Amniotic stem cell (primary cell): ENCODE measurements at regions not wholly inside any gene's neighbourhood (a gene's known extent, or its start where the extent isn't known, plus 50 kb on each side); places are given as distances from the start of the nearest gene placed in this dataset.
"Not testable (repeated sequence)": the region's sequence is repeated elsewhere in the genome, so short reads cannot be mapped to it uniquely, and the experiment has no call there.

Source experiments
- DNase-seq: peaks from one replicate; lab custom pipeline; 2025; lab: John Stamatoyannopoulos, UW

DNA sequence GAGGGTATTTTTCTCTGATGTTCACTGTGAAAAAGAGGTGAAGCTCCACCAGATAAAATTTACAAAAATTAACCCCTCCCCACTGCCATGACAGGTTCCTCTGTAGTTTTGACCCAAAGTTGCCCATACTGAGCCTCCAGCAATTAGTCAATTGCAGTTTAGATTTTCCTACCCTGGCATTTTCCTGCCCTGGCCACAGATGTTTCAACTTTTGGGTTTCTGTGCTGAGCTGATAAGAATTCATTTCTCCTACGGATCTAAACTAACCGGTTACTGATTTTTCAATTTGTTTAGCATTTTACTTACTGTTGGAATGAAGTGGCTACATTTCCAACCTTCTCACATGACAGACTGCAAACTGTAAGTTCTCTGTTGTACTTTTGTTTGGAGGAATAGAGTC, 1346.1 kb upstream of the EPHA6 start:
- DNase-seq, result no peak

DNA sequence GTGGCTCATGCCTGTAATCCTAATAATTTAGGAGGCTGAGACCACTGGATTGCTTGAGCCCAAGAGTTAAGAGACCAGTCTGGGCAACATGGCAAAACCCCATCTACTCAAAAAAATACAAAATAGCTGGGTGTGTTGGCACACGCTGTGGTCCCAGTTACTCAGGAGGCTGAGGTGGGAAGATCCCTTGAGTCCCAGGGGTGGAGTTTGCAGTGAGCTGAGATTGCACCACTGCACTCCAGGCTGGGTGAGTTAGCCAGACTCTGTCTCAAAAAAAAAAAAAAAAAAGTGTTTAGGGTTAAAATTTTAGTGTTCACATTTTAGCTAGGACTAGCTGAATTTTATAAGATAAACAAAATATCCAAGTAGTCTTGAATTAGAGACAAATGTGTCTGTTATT, 1340.1 kb upstream of the EPHA6 start:
- DNase-seq, result no peak

DNA sequence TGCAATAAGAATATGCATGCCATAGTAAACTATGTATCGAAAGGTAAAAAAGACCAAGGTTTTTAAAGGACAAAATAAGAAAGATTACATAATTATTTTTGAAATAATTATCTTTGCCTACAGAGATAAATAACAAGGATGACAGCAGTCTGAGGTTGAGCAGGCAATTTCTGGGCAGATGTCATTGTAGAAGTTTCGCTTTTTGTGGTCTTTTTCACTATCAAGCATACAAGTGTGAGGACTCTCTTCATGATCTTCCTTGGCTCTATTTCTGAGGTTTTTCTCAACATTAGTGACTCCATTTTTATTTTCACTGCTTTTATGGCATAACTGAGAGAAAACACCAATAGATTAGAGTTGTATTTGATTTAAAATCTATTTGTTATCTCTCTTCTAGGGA, 1337.9 kb upstream of the EPHA6 start:
- no peak for DNase-seq

DNA sequence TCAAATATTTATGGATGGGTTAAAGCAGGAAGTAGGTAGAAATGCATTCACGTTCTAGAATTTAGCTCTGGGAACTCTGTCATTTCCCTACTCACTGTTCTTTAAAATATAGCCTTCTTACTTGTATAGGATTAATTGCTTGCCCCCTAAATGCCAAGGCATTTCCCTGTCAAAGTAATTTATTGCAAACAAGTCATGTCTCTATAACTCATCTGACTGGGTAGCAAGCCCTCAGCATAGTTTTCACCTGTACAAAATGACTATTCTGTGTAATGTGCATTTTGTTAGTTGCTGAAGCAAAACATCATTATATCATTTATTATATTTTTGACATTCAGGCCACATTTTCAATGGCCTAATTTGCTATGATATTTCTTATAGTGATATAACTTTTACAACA, 1308.2 kb upstream of the EPHA6 start:
- no peak for DNase-seq

DNA sequence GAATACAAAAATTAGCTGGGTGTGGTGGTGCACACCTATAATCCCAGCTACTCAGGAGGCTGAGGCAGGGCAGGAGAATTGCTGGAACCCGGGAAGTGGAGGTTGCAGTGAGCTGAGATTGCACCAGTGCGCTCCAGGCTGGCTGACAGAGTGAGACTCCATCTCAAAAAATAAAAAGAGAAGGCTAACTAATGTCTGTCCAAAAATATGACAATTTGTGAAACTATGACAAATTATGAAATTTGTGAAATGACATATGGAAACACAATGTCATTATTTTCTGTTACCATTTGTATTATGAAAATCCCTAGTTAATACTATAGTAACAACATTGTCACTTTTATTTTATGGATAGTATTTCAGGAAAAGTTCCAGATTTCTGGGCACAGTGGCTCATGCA, 1306.3 kb upstream of the EPHA6 start:
- DNase-seq, result no peak

DNA sequence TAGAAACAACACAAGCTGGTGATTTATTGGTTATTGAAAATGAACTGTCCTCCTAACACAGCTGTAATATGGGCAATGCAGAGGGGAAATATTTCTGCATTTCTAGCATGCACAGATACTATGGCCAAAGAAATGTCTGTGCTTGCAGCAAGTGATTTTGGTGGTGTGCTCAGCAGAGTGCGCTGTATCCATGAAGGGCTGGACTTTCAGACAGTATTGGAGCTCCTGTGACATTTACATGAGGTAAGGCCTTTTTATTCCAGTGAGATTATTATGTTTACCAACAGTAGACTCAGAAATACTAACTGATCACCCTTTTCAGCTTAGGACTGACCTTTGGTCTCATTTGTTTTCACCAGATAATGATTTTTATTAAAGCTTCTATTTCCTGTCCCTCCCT, 1302.6 kb upstream of the EPHA6 start:
- DNase-seq, result no peak

DNA sequence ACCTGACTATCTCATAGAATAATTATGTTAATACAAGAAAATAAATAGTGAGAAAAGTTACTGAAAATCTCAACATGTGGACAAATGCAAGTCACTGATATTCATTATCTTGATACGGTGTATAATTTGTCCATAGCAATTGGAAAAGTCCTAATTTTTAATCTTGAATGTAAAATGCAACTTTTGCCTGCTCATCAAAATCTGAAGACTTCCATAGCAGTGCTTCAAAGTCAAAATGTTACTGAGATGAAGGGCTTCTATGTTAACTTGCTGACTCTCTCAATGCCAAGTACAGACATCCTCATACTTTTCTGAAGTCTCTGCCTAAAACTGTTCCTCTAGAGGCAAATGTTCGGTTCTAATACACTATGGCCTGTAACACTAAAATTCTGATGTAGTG, 1300.1 kb upstream of the EPHA6 start:
- no peak for DNase-seq

DNA sequence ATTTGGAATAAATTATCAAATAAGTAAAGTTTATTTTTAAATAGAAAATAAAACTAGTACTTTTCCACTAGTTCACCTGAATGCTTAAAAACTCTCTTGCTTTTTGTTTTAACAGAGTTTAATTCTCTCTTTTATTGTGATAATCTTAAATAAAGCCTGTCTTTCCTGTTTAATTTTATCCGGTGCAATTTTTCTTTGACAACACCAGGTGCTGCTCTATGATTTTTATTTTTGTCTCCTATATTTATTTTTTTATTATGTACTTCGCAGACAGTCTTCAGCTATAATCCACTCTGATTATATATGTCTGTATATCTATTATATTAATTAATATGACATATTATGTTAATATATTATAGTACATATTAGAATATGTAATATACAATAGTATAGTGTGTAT, 1293.0 kb upstream of the EPHA6 start:
- no peak for DNase-seq

DNA sequence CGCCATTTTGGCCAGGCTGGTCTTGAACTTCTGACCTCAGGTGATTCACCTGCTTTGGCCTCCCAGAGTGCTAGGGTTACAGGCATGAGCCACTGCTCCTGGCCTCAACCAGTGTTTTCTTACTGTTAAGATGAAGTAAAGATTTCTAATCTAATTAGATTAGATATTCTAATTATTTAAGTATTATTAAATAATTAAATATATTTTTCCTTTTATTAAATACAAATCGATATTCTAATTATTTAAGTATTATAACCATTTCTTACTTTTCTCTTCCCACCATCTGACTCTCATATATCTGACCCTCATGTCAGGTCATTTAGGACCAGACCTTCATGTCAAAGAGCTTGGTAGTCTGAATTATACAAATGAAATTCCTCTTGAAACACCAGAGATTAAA, 1291.9 kb upstream of the EPHA6 start:
- no peak for DNase-seq

DNA sequence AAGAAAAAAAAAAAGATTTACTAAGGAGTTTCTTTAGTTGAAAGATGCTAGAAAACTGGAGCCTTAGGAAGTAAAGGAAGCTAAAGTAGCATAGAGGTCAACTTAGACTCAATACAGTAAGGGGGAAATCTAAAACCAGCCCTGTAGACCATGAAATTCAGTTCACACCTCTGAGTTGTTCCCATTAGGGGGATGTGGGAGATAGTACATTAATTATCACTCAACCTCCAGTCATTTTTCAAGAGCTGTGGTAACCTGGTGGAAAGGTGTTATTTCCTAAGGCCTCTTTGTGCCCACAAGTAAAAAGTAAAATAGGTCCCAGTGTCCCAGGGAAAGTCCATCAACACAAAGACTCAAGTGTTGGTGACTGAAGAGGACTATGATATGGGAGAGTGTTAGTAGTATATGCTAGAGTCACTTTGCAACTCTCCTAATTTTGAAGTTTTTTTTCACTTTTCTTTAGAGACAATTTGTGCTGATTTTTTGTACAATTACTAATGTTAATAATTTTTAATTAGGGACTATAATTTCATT, 1274.4 kb upstream of the EPHA6 start:
- DNase-seq, result no peak

DNA sequence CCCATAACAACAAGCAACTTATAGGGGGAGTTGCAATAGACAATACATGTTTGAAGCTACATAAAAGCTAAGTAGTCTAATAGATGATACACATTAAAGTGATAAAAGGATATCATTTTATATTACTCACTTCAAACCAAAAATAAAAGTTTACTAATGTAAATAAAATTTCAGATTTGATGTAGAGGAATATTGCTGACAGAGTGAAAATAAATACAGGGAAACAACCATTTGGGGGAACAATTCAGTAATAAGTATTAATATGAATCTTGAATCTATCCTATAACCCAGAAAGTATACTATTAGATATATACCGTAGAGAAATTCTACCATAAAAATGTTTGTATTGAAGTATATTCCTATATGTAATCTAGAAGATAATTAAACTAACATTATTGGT, 1248.9 kb upstream of the EPHA6 start:
- no peak for DNase-seq

DNA sequence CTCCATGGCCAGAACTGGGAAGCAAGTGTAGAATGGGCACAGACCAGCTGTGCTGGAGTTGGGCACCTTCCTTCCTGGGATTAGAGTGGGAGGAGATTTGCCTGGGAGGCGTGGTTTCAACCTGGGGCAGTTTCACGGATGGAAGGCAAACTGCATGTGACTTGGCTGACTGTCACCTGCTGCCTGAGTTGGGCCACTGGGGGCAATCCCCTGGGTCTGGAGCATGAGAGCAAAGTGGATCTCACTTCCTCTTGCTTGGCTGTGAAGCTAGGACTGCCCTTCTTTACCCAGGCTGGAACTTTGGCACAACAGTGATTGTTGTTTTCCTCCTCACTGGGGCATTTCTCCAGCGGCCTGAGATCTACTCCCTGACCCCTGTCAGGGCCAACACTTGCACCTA, 1247.0 kb upstream of the EPHA6 start:
- DNase-seq, result no peak

DNA sequence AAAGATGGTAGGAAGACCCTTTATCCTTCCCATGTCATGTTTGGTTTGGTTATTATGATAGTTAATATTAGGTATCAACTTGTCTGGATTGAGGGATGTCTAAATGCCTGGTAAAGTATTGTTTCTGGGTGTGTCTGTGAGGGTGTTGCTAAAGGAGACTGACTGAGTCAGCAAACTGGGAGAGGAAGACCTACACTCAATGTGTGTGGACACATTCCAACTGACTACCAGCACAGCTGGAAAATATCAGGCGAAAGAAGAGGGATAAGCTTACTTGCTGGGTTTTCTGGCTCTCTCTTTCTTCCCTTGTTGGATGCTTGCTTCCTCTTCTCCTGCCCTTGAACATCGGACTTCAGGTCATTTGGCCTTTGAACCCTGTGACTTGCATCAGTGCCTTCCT, 1227.6 kb upstream of the EPHA6 start:
- no peak for DNase-seq

DNA sequence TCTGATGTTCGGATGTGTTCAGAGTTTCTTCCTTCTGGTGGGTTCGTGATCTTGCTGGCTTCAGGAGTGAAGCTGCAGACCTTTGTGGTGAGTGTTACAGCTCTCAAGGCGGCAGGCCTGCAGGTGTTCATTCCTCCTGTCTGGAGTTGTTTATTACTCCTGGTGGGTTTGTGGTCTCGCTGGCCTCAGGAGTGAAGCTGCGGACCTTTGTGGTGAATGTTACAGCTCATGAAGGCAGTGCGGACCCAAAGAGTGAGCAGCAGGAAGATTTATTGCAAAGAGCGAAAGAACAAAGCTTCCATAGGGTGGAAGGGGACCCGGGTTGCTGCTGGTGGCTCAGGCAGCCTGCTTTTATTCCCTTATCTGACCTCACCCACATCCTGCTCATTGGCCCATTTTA, 1226.8 kb upstream of the EPHA6 start:
- DNase-seq, result not testable (repeated sequence)

DNA sequence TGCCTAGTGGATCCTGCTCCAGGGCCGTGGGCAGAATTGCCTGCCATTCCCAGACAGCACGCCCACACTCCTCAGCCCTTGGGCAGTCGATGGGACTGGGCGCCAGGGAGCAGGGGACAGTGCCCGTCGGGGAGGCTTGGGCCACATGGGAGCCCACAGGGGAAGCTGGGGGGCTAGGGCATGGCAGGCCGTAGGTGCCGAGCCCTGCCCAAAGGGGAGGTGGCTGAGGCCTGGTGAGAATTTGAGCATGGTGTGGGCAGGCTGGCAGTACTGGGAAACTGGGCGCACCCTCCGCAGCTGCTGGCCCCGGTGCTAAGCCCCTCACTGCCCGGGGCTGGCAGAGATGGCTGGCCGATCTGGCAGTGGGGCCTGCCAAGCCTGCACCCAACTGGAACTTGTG, 1225.9 kb upstream of the EPHA6 start:
- DNase-seq, result no peak

DNA sequence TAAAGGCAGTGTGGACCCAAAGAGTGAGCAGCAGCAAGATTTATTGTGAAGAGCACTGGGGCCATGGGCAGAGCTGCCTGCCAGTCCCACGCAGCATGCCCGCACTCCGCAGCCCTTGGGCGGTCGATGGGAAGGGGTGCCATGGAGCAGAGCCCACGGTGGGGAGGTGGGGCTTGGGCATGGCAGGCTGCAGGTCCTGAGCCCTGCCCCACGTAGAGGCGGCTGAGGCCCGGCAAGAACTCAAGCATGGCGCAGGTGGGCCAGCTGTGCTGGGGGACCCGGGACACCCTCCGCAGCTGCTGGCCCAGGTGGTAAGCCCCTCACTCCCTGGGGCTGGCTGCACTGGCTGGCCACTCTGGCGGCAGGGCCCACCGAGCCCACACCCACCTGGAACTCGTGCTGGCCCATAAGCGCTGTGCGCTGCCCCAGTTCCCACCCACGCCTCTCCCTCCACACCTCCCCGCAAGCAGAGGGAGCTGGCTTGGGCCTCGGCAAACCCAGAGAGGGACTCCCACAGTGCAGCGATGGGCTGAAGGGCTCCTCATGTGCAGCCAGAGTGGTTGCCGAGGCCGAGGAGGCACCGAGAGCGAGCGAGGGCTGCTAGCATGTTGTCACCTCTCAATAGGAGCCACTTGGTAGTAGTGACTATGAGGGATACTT, 1218.8 kb upstream of the EPHA6 start:
- no peak for DNase-seq

DNA sequence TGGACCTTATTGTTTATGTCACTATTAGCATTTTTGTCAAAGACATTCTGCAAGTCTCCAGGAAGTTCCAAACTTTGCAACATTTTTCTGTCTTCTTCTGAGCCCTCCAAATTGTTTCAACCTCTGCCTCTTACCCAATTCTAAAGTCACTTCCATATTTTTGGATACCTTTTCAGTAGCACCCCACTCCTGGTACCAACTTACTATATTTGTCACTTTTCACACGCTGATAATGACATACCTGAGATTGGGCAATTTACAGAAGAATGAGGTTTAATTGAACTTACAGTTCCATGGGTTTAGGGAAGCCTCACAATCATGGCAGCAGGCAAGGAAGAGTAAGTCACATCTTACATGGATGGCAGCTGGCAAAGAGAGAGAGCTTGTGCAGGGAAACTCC, 1206.5 kb upstream of the EPHA6 start:
- DNase-seq, result no peak

DNA sequence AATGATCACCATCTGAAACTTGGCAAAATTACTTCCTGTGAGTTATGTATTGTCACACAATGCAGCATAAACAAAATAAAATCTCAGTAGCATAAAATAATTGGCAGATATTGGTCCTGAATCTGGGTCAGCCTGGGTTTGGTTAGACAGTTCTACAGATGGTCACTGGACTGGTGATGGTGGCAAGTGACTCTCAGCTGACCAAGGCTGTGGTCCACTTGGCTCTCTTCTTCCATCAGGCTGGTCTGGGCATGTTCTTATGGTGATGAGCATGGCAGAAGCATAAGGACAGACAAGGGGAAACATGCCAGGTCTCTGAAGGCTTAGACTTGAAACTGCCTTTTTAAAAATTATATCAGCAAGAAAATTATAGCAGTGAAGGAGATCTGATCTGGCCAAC, 1205.0 kb upstream of the EPHA6 start:
- DNase-seq, result no peak

DNA sequence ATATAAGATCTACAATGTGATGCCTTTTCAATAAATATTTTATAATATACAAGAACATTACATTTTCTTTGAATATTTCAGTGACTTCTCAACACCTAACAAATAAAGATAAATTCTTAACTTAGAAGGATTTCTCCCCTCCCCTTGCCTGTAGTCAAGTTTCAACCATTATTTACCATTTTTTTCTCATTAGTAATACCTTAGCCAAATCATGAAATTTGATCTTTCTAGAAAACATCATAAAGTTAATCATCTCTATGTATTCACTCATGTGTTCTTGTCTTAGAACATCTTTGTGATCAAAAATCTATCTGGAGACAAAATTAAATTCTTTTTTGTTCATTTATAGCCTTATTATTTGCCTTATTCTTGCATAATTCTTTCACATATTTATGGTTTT, 1201.8 kb upstream of the EPHA6 start:
- no peak for DNase-seq

DNA sequence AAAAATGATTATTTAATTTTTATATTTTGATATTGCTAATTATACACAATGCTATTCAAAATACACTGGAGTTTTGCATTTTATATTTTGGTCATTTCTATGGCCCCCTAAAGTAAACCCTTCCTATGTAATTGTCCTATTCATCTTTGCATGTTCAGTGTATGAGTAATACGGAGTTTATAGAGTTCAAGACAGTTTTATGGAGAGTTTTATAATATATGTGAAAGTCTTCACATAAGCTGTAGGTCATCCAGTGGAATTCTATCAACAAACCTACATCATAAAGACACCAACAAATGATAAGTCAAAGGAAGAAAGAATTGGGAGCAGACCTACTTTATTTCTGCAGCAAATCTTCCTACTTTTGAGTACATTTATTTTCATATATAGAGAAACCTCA, 1200.4 kb upstream of the EPHA6 start:
- DNase-seq, result no peak

DNA sequence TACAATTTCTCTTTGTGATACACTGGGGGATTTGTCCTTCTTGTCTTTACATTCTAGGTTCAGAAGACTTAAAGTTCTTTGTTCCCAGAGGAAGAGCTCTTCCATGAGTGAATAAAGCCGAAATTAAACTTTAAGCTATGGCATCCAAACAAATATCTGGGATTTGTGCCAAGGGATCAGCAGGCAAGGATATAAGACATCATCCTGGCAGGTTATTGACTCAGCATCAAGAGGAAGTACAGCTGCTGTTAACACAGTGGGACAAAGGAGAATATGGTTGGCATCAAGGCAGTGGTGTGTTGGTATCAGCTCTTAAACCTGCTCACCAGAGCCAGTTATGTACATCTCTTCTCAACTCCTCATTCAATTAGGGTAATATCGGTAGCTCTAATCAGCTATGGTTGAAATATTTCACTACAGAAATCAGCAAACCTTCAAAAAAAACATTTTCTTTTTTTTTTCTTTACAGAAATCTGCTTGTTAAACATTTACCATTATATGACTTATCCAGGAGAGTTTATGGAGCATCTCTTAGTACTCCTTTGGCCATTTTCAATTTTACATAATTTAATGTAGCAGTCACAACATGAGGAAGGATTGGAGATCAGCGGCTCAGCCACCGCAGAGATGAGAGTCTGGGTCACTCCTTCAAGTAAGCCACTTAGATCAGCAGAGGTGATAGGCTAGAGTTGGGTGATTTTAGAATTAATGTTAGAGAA, 1198.6 kb upstream of the EPHA6 start:
- no peak for DNase-seq

DNA sequence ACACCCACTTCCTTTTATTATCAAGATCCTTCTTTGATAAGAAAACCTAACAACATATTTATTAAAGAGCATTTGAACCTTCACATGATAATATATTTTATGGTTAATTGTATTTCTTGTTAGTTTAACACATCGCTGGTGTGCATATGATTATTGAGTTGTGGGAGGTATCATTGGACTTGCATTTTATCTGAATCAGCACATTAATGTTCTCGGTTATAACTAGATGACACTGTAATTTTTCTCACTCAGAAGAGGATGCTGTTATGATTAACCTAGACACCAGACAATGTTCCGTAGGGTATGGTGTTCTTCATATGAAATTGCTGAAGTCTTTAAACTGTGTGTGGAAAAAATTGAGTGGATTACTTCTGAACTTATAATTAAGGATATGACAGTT, 1188.3 kb upstream of the EPHA6 start:
- DNase-seq, result no peak

DNA sequence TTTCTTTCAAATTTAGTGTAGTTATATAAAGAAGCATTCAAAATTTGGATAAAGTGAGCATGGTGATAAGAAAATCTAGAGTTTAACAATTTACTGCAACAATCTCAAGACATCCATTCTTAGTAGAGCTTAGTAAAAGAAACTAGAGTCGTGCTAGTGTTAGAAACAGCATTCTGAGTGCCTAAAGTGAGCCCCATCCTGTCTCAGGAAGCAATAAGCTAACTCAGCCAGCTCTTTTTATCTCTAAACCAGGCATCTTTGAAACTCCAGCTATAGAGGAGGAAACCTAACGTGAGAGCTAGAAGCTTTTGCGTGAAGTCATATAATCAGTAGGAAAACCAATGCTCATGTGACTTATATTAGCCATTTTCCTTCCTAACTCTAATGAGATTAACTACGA, 1187.1 kb upstream of the EPHA6 start:
- DNase-seq, result no peak

DNA sequence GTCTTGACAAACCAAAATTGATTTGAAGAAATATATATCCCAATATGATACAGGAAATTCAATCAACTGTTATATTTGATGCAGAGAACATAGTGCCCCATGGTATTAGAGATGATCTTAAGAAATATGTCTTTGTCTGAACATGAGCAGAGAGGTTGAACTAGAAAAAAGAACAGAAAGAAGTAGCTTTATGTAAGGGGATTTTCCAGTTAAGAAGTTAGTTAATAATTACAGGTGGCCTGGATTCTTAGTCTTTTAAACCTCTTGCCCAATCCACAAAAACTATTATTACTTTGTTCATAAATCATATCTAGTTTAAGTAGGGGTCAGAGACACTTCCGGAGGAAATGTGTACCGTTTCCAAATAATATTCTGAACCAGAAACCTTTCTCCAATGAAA, 1186.7 kb upstream of the EPHA6 start:
- DNase-seq, result no peak
